ENCODE measurements at regions not wholly inside any gene's neighbourhood (a gene's known extent, or its start where the extent isn't known, plus 50 kb on each side); places are given as distances from the start of the nearest gene placed in this dataset.

- TF ChIP-seq CTCF (IDR thresholded peaks at IDR 0.05), result no peak
- Mint-ChIP-seq H3K36me3 (ENCODE audit: low read depth) (peaks cover 5% of the 10 kb centered on the region), H3K4me3 (ENCODE audit: unreplicated experiment) (no peak overlapping the region), H3K4me1 (ENCODE audit: low read depth) (no peaks in the 10 kb centered on the region), H3K27ac (ENCODE audit: unreplicated experiment) (no peak overlapping the region), H3K9me3 (ENCODE audit: low read depth) (peaks cover 29% of the 10 kb centered on the region), H3K27me3 (ENCODE audit: low read depth) (no peaks in the 10 kb centered on the region)
- DNase-seq (ENCODE audit: low spot score), result no peak
Measured at GRCh38 chr13:38283346-38283745, 66.3 kb upstream of the UFM1 start.

GRCh38 chr13:38265132-38265497 is 84.5 kb upstream of the UFM1 start:
- Mint-ChIP-seq H3K27ac (ENCODE audit: unreplicated experiment) (no peak overlapping the region), H3K4me3 (ENCODE audit: unreplicated experiment) (no peak overlapping the region), H3K9me3 (ENCODE audit: low read depth) (peaks cover 24% of the 10 kb centered on the region), H3K27me3 (ENCODE audit: low read depth) (no peaks in the 10 kb centered on the region), H3K36me3 (ENCODE audit: low read depth) (peaks cover 4% of the 10 kb centered on the region), H3K4me1 (ENCODE audit: low read depth) (peaks cover 6% of the 10 kb centered on the region)
- no peak for DNase-seq (ENCODE audit: low spot score)
- no peak for TF ChIP-seq CTCF (IDR thresholded peaks at IDR 0.05)

GRCh38 chr13:38264363-38265131 is 85.1 kb upstream of the UFM1 start:
- Mint-ChIP-seq H3K4me1 (ENCODE audit: low read depth) (peaks cover 6% of the 10 kb centered on the region), H3K36me3 (ENCODE audit: low read depth) (peaks cover 3% of the 10 kb centered on the region), H3K27ac (ENCODE audit: unreplicated experiment) (no peak overlapping the region), H3K9me3 (ENCODE audit: low read depth) (peaks cover 19% of the 10 kb centered on the region), H3K27me3 (ENCODE audit: low read depth) (no peaks in the 10 kb centered on the region), H3K4me3 (ENCODE audit: unreplicated experiment) (no peak overlapping the region)
- DNase-seq (ENCODE audit: low spot score), result no peak
- TF ChIP-seq CTCF (IDR thresholded peaks at IDR 0.05), result no peak

- Mint-ChIP-seq H3K4me3 (ENCODE audit: unreplicated experiment) (no peak overlapping the region), H3K36me3 (ENCODE audit: low read depth) (no peaks in the 10 kb centered on the region), H3K4me1 (ENCODE audit: low read depth) (peaks cover 6% of the 10 kb centered on the region), H3K27me3 (ENCODE audit: low read depth) (no peaks in the 10 kb centered on the region), H3K27ac (ENCODE audit: unreplicated experiment) (no peak overlapping the region), H3K9me3 (ENCODE audit: low read depth) (peaks cover 8% of the 10 kb centered on the region)
- DNase-seq (ENCODE audit: low spot score), result no peak
- TF ChIP-seq CTCF (IDR thresholded peaks at IDR 0.05), result no peak
Measured at GRCh38 chr13:38262211-38262610, 87.4 kb upstream of the UFM1 start.

- Mint-ChIP-seq H3K36me3 (ENCODE audit: low read depth) (no peaks in the 10 kb centered on the region), H3K4me1 (ENCODE audit: low read depth) (no peaks in the 10 kb centered on the region), H3K9me3 (ENCODE audit: low read depth) (no peaks in the 10 kb centered on the region), H3K4me3 (ENCODE audit: unreplicated experiment) (no peak overlapping the region), H3K27ac (ENCODE audit: unreplicated experiment) (no peak overlapping the region), H3K27me3 (ENCODE audit: low read depth) (no peaks in the 10 kb centered on the region)
- no peak for DNase-seq (ENCODE audit: low spot score)
- no peak for TF ChIP-seq CTCF (IDR thresholded peaks at IDR 0.05)
Measured at GRCh38 chr13:38255600-38255999, 94.1 kb upstream of the UFM1 start.
